ENCODE measurements at regions not wholly inside any gene's neighbourhood (a gene's known extent, or its start where the extent isn't known, plus 50 kb on each side); places are given as distances from the start of the nearest gene placed in this dataset.

DNA sequence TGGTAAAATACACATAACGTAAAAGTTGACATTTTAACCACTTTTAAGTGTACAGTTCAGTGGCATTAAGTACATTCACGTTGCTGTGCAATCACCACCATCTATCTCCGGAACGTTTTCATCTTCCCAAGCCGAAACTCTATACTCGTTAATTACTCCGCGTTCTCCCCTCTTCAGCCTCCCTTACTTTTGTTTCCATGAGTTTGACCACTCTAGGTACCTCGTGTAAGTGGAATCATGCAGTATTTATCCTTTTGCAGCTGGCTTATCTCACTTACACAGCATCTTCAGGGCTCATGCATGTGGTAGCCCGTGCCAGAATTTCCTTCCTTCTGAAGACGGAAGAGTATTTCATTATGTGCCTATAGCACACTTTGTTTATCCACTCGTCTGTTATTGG, 225.2 kb downstream of the SLC4A3 start:
- TF ChIP-seq POLR2A (IDR thresholded peaks at IDR 0.05): no peak
- TF ChIP-seq, protein P1, sequence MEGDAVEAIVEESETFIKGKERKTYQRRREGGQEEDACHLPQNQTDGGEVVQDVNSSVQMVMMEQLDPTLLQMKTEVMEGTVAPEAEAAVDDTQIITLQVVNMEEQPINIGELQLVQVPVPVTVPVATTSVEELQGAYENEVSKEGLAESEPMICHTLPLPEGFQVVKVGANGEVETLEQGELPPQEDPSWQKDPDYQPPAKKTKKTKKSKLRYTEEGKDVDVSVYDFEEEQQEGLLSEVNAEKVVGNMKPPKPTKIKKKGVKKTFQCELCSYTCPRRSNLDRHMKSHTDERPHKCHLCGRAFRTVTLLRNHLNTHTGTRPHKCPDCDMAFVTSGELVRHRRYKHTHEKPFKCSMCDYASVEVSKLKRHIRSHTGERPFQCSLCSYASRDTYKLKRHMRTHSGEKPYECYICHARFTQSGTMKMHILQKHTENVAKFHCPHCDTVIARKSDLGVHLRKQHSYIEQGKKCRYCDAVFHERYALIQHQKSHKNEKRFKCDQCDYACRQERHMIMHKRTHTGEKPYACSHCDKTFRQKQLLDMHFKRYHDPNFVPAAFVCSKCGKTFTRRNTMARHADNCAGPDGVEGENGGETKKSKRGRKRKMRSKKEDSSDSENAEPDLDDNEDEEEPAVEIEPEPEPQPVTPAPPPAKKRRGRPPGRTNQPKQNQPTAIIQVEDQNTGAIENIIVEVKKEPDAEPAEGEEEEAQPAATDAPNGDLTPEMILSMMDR (IDR thresholded peaks at IDR 0.05): no peak

Measured in body of pancreas (tissue), 4 donors.